Stimulated activated CD8-positive, alpha-beta memory T cell treated with anti-CD3 and anti-CD28 coated beads, Interleukin-2, amount 100 ng/mL, for 48 hours (primary cell): ENCODE measurements at regions not wholly inside any gene's neighbourhood (a gene's known extent, or its start where the extent isn't known, plus 50 kb on each side); places are given as distances from the start of the nearest gene placed in this dataset.
"Not testable (repeated sequence)": the region's sequence is repeated elsewhere in the genome, so short reads cannot be mapped to it uniquely, and the experiment has no call there.

Experiments used
- DNase-seq, 2 donors: peaks; one replicate each; pipeline ENCODE4 v3.0.0-alpha.2; 2020; ENCODE audit warnings: low read depth in 2 of 2

DNA sequence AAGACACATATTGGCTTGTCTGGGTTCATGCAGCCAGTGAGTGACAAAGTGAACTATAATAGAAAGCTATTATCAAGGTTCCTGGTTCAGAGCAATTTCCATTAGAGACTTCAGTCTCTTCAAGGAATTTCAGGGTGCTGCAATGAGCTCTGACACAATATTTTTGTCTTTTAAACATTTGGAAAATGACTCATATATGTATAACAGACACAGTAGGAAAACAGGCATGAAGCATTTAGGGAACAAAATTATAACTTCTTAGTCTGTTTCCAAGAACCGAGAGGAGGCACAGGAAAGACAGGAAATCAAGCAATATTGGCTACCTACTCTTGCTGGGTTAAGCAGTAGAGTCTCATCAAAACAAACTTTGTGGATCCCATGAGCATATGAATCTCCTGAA is 170.4 kb downstream of the PTPRC start:
- DNase-seq = no peak

- DNase-seq = no peak
Measured at GRCh38 chr1:198811449-198811848, 172.6 kb downstream of the PTPRC start.

GRCh38 chr1:198823626-198824025 is 184.8 kb downstream of the PTPRC start:
- no peak for DNase-seq

GRCh38 chr1:198825254-198825653 is 186.4 kb downstream of the PTPRC start:
- DNase-seq = no peak

- no peak for DNase-seq
Measured at GRCh38 chr1:198829356-198829755, 190.5 kb downstream of the PTPRC start.

DNA sequence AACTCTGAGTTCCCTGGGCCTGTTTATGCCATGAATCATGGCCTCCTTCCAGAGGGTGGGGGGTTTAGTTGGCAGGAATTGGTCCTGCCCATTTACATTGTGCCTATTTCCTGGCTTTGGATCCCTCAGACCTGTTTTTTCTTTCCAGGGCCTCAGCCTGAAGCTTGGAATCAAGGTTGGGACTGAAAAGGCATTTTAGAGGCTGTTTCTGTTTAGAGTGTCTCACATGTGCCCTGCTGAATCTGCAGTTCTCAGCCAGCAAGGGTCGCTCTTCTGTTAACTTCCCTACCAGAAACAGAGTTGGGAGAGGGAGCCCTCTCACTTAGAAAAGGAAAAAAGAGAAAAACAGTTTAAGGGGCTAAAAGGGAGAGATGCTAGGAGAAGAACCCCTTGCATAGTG is 191.1 kb downstream of the PTPRC start:
- no peak for DNase-seq

GRCh38 chr1:198830412-198830811 is 191.6 kb downstream of the PTPRC start:
- no peak for DNase-seq

GRCh38 chr1:198833706-198834503 is 195.1 kb downstream of the PTPRC start:
- DNase-seq = no peak

GRCh38 chr1:198837278-198838021 is 198.6 kb downstream of the PTPRC start:
- DNase-seq = no peak

GRCh38 chr1:198838022-198838342 is 199.1 kb downstream of the PTPRC start:
- DNase-seq = no peak

DNA sequence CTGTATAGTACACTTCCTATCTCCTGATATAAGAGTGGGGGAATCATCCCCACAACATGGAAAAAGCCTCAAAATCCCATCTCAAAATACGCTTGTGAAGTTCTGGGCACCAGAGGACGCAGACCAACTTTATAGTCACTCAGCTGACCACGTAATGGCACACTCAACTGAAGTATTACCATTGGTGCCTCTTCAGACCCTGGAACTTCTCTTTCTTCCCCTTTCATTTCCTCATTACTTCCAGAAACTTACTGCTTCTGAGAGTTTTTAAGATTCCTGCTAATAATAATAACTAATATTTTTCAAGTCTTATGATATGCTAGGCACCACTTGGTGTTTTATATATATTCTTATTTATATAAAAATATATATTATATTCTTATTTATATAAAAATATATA is 202.6 kb downstream of the PTPRC start:
- no peak for DNase-seq

- DNase-seq = no peak
Measured at GRCh38 chr1:198842686-198843085, 203.8 kb downstream of the PTPRC start.

DNA sequence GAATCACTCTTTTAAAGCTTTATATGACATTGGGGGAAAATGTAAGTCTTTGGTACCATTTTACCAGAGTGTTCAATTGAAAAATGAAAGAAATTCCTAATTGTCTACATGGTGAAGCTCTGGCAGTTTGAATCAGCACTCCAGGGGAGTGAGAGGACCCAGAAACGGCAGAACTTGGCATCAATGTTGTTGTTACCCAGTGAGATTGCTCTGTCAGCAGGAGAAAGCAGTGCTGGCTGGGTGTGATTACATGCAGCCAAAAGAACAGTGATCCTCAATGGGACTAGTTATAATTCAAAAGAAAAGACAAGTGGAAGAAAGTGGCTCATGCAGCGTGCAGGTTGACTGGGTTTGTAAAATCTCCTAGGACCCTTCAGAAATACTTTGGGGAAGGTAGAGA is 206.4 kb downstream of the PTPRC start:
- DNase-seq = no peak

DNA sequence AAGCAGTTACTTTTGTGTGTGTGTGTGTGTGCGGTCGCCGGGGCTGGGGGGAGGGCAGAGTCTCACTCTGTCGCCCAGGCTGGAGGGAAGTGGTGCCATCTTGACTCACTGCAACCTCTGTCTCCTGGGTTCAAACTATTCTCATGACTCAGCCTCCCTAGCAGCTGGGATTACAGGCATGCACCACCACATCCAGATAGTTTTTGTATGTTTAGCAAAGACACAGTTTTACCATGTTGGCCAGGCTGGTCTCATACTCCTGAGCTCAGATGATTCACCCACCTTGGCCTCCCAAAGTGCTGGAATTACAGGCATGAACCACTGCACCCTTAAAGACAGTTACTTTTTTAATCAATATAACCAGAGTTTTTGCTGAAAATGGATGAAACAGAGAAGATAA is 207.0 kb downstream of the PTPRC start:
- DNase-seq = no peak

DNA sequence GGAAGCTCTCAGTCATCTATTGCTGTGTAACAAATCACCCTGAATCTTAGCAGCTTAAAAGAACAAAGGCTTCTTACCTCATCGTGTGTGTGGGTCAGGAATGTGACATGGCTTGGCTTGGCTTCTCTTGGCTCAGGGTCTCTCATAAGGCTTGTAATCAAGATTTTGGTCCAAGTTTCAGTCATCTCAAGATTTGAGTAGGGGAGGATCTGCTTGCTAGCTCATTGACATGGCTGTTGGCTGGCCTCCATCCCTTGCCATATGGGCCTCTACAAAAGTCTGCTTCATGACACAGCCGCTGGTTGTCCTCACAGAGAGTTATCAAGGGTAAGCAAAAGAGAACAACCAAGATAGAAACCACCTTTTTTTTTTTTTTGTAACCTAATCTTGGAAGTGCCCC is 207.7 kb downstream of the PTPRC start:
- DNase-seq = no peak

DNA sequence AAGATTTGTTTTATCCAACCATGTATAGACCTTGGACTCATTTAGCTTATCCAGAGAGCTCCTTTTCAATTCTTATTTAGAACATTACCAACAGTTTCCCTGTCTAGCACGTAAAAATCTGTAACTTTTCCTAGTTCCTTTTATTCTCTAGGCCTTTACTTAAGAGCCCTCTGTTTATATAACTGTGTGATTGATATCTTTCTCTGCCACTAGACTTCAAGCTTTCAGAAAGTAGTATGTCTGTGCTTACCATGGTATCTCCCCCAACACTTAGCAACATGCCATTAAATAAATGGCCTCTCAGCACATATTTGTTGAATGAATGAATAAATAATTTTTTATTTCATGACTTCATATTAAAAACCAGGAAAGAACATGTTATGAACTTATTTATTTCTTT is 209.4 kb downstream of the PTPRC start:
- DNase-seq = no peak

GRCh38 chr1:198848649-198849048 is 209.8 kb downstream of the PTPRC start:
- DNase-seq = no peak

GRCh38 chr1:198849093-198849492 is 210.3 kb downstream of the PTPRC start:
- no peak for DNase-seq

- DNase-seq = no peak
Measured at GRCh38 chr1:198850196-198850595, 211.4 kb downstream of the PTPRC start.

DNA sequence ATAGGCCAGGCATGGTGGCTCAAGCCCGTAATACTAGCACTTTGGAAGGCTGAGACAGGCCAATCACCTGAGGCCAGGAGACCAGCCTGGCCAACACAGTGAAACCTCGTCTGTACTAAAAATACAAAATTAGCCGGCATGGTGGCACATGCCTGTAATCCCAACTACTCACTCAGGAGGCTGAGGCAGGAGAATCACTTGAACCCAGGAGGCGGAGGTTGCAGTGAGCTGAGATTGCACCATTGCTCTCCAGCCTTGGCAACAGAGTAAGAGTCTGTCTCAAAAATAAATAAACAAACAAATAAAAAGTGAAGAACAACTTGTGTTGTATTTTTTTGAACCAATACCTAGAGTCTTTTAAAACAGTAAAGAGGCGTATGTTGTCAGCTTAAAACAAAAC is 212.1 kb downstream of the PTPRC start:
- DNase-seq = not testable (repeated sequence)

DNA sequence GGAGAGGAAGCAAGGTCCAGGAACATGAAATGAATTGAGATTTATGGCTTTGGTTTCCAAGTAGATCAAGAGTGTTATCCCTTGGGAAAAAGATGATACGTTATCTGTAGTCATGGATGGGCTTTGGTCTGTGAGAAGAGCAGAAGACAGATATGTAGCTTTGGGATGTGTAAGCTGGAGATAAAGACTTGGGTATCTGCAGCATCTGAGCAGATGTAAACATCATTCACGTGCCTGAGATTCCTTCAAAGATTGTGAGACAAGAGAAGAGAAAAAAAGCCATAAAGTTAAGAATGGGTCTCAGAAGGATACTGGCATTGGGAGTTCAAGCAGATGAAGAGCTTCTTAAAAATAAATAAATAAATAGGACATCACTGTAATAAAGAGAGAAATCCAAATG is 217.8 kb downstream of the PTPRC start:
- no peak for DNase-seq

DNA sequence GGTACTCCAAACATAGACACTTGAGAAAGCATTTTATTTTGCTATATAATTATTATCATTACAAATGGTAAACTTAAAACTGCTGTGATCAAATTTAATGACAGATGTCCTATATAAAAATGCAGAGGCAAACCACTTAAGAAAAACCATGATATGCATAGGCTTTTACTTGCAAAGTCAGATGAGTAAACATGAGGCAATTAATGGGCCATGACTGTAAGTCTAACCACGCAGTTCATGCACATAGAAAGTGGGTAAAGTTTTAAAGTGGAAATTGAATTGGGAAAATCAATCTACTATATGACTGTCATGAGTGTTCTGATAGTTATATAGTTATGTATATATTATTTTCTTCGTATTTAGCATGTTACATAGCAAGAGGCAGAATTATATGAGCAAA is 219.2 kb downstream of the PTPRC start:
- DNase-seq = no peak

GRCh38 chr1:198860371-198860770 is 221.5 kb downstream of the PTPRC start:
- DNase-seq = no peak

- DNase-seq = no peak
Measured at GRCh38 chr1:198861636-198862035, 222.8 kb downstream of the PTPRC start.
